GM18868 (cell line): ENCODE measurements at regions not wholly inside any gene's neighbourhood (a gene's known extent, or its start where the extent isn't known, plus 50 kb on each side); places are given as distances from the start of the nearest gene placed in this dataset.
"Not testable (repeated sequence)": the region's sequence is repeated elsewhere in the genome, so short reads cannot be mapped to it uniquely, and the experiment has no call there.

ENCODE experiments used
- ATAC-seq: cut with Tn5 transposase; IDR thresholded peaks from one replicate; pipeline ENCODE4 v1.9.1; 2021; ENCODE audit warnings: mild to moderate bottlenecking, moderate library complexity; ENCODE audit not compliant: unreplicated experiment

DNA sequence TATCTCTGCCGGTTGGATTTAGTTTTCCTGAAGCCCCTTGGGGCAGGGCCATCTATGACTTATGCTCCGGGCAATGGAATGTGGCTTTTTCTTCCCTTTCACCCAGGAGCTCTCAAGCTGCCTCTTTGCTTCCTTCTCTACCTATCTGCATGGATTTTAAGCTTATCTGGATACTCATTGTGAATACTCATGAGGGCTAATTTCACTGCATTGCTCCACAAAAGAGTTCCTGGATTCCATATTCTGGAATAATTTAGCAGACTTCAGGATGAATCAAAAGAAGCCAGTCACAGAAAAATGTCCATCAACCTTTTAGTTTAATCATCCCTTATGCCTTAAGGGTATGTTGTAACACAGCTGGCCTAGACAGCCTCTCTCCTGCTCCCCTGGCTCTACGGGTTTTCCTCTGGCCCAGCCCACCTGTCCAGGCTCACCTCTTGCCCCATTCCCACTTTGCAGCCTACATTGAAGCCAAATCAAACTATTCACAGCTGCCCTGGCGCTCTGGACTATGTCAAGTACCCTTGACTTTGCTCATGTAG is 122.8 kb upstream of the RMDN2 start:
- no peak for ATAC-seq

DNA sequence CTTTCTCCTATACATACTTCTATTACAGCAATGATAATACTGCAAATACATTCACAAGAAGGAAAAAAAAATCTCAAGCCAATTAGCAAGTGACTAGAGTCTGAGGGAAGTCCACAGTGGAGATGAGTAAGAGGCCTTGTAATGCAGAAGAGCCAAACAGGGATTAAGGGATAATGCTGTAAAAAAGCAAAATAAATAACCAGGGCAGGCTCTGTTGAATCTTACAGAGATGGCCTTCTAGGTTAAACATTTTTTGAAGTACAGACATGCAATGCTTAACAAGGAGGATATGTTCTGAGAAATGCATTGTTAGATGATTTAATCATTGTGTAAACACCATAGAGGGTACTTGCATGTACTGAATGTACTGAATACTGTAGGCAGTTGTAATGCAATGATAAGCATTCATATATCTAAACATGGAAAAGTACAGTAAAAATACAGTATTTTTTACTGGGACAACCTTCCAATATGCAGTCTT is 122.1 kb upstream of the RMDN2 start:
- no peak for ATAC-seq

- ATAC-seq = not testable (repeated sequence)
Observed at GRCh38 chr2:37806004-37806403, 119.1 kb upstream of the RMDN2 start.

DNA sequence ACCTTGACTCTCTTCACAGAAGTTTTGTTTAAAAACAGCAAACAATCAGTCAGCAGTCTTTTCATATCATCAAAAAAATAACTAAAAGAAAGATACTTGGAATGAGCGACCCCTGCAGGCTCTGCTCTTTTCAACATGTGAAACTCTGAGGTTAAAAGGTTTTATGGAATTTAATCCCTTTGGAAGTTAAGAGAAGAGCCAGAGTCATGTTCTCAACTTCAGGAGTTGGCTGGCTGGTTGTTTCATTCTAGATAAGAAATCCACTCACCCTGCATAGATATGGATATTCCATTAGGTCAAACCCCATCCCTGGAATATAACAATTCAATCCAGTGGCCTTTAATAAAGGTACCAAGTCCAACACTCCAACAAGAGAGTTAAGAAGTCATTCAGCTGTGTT is 115.6 kb upstream of the RMDN2 start:
- ATAC-seq = no peak

- no peak for ATAC-seq
Observed at GRCh38 chr2:37809931-37810570, 115.0 kb upstream of the RMDN2 start.

DNA sequence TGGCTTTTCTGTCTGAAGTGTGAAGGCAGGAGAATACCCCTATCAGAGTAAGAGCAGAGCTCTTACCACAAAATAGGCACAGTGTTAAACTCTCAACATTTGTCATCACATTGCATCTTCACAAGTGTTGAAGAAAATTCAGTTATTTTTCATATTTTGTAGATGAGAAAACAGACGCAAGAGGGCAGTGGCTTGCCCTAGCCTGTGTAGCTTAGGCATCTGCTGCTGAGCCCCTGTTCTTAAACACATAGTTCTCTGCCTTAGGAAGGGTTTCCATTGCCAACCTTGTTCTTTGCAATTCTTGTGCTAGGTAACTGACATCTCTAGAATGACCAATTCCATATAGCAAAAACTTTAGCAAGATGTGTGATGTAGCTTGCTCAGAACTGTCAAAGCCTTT is 112.7 kb upstream of the RMDN2 start:
- ATAC-seq = no peak

DNA sequence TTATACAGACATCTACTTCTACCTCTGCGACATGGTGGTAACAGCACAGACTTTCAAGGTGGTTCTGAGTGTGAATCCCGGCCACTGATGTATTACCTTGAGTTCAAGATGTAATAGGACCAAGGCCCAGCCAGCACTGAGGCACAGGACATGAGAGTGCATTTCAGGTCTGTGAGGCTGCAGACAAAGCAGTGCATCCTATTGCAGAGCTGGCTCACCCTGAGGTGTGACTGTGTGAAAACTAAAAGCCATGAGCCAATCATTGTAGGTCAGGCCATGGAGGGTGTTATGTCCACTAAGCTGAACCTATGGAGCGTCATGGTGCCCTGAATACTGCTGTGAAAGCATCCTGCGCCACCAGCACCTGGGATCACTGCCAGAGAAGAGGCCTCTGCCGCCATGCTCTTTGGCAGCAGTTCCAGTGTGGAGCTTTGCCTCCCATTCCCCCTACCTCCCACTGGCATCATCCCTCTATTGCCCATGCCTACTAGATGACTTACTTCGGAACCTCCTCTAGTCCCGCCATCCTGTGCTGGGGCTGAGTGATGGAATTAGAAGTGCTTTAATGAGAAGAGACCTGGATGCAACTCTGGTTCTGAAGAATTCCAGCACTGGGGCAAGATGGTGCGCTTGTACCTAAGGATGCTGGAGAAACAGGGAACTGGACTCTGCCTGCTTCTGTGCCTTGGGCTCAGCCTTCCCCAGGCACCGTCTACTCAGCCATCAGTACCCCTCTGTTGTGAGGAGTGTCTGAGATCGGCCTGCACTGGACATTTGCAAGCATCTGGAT is 112.0 kb upstream of the RMDN2 start:
- ATAC-seq = no peak

DNA sequence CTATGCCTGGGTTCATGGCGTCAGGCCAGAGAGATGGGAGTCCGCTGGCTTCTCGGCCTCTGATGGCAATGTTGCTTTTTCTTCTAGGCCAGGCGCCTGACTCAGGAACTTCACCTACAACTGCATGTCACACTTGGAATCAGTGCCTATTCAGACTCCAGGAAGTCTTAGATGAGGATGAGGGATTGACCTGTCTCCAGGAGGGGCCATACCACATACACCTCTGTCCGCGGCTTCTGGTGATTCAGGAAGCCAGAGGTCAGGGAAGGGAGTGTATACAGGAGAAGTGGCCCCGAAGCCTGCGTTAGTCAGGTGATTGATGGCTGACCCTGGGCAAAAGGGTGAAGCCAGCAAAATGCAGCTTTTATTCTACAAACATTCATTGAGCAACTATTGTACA is 109.1 kb upstream of the RMDN2 start:
- ATAC-seq = no peak

DNA sequence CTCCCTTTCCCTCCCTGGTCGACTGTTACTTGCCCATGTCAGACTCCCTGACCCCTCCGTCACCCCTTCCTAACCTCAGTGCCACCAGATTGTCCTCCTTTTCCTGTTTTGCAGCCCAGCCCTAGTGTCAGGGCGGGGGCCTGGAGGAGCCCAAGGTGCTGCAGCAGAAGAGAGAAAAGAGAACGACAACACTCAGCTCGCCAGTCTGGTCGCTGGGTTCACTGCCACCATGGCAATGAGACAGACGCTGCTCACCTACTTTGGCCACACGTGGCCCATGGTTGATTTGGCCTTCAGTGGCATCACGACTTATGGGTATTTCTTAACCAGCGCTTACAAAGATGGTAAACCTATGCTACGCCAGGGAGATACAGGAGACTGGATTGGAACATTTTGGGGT is 108.4 kb upstream of the RMDN2 start:
- ATAC-seq = no peak

DNA sequence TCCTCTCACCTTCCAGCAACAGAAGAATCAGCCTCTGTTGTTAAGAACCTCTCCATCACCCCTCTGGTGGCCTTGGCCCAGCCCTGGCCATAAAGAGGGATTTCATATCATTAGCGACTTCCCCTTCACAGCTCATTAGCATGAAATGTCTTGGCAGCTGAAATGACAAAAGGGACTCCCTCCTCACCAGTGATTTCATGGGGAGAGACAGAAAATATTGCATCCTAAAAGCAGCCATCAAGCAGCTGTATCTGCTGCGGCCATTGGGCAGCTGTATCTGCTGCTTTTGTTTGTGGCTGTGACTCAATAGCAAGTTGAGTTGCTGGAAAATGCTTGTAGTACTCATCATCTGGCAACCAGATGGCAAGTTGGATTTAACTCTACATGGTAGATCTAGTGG is 105.9 kb upstream of the RMDN2 start:
- ATAC-seq = no peak

- no peak for ATAC-seq
Observed at GRCh38 chr2:37820471-37820986, 104.6 kb upstream of the RMDN2 start.

DNA sequence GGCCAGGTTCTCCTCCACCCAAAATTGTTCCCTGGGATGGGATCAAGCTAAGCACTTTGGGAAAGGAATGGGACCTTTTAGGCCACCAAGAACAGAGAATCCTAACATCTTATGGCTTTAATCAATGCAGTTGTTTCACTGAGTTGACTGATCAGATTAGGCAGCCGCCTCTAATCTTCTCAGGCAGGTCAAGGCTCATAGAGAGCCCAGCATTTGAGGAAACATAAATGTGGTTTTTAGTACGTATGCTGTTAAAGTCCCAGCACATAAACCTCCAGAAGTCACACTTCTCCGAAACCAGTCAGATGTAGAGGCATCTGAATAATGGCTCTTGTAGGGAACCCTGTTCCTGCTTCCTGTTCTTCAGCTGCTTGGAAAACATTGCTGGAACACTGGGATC is 99.5 kb upstream of the RMDN2 start:
- ATAC-seq = no peak

DNA sequence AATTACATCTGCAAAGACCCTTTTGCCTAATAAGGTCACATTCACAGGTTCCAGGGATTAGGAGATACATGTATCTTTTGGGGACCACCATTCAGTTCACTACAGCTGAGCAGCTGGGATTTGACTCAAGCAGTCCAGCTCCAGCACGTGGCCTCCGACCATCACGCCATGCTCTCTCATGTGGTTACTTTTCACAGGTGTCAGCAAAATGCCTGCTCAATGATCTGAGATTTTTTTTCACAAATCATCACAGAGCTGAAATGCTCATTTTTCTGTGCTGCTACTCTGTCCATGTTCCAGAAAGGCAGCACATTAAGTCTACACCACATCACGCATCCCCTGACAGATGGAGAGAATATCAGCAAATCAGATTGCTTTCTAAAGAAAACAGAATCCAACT is 98.5 kb upstream of the RMDN2 start:
- no peak for ATAC-seq

- no peak for ATAC-seq
Observed at GRCh38 chr2:37827455-37827854, 97.6 kb upstream of the RMDN2 start.

- ATAC-seq = no peak
Observed at GRCh38 chr2:37827911-37828511, 97.1 kb upstream of the RMDN2 start.

DNA sequence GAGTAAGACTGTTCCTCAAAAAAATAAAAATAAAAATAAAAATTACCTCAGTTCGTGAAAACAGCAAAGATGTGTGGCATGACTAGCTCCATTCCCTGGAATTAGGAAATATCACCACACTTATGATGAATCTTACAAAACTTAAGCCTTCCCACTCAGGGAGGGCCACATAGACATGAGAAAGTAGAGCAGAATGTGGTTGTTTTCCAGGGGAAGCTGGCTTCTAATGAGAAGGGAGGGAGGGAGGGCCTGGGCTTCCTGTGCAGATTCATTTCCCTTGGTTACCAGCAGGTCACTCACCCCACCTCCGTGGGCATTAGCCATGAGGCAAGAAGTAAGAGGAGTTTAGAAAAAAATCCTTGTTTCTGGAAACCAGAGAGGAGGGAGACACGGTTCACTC is 95.9 kb upstream of the RMDN2 start:
- ATAC-seq = no peak

- no peak for ATAC-seq
Observed at GRCh38 chr2:37829616-37830395, 95.3 kb upstream of the RMDN2 start.

- no peak for ATAC-seq
Observed at GRCh38 chr2:37830636-37831035, 94.5 kb upstream of the RMDN2 start.

DNA sequence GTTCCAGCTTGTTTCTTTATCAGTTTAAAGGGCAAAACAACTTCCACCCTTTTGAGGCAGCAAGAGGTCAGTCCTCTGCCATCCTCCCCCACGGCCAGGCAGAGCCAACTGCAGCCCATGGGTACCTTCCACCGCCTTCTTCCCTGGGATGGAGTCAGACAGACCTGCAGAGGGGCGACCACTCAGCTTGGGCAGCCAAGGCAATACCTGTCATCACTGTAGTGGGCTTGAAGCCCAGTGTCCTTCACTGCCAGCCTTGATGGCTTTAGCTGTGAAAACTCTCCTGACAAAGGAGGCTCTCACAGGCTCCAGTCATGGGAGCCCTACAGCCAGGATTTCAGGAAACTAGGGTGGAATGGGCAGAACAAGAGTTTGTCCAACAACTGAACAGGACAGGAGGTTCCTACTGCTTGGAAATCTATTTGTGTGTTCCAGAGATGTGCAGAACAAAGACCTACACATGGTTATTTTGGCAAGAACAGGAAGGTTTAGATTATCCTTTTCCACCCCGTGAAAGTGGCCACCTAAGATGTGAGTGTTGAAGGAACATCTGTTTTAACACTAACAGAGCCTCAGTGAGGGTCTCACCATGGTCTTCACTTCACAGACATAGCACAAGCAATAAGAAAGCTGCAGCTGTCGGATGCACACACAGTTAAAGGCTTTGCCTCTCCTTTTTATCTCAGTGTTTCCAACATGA is 93.9 kb upstream of the RMDN2 start:
- ATAC-seq = no peak

GRCh38 chr2:37832590-37833197 is 92.4 kb upstream of the RMDN2 start:
- ATAC-seq = peak; percentile 54
